ENCODE measurements at regions not wholly inside any gene's neighbourhood (a gene's known extent, or its start where the extent isn't known, plus 50 kb on each side); places are given as distances from the start of the nearest gene placed in this dataset.

DNA sequence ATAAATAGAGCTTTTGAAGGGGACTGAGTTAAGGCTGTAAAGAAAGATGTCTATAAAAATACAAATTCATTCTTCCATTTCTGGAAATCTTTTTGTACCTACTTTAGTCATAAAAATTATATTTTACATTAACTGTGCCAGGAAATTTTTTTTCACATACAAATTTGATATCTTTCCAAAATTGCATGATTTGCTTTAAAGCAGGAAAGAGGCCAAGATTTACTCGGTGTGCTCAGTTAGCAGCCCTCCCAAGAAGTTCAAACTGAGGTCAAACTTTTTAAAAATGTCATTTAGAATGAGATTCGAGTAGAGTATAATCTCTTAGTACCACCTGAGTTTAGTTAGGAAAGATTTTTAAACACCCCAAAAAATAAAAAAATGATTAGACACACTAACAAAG is 173.2 kb upstream of the GRIP1 start:
- no peak for DNase-seq (ENCODE audit: low spot score)

GRCh38 chr12:66852765-66853164 is 173.9 kb upstream of the GRIP1 start:
- DNase-seq (ENCODE audit: low spot score), result no peak

DNA sequence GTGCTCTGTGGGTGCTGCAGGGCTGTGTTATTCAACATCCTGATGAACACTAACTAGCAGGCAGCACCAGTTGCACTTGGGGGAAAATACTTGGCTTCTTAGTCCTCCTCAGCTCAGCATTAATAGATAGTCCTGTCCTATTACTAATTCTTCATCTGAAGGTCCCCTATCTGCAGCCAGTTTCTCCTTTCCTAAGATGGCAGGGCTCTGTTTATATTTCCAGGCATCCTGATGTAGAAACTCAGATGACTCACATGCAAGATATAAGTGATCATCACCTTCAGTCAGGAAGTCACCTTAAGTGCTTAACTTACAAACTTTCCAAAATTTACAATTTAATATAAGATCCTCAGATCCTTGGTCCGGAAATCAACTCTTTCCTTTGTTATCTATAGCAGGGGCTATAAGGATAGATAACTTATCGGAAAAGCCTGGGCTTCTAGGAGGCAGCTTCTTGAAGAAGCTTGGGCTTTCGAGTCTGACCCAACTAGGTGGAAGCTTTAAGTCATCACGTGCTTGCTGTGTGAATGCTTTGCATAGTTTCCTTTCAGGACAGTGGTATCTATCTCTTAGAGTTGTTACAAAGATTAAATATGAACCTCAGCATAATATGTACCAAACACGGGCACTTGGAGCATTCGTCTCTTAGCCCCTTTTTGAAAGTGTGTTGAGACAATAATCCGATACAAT is 181.0 kb upstream of the GRIP1 start:
- DNase-seq (ENCODE audit: low spot score), result no peak

DNA sequence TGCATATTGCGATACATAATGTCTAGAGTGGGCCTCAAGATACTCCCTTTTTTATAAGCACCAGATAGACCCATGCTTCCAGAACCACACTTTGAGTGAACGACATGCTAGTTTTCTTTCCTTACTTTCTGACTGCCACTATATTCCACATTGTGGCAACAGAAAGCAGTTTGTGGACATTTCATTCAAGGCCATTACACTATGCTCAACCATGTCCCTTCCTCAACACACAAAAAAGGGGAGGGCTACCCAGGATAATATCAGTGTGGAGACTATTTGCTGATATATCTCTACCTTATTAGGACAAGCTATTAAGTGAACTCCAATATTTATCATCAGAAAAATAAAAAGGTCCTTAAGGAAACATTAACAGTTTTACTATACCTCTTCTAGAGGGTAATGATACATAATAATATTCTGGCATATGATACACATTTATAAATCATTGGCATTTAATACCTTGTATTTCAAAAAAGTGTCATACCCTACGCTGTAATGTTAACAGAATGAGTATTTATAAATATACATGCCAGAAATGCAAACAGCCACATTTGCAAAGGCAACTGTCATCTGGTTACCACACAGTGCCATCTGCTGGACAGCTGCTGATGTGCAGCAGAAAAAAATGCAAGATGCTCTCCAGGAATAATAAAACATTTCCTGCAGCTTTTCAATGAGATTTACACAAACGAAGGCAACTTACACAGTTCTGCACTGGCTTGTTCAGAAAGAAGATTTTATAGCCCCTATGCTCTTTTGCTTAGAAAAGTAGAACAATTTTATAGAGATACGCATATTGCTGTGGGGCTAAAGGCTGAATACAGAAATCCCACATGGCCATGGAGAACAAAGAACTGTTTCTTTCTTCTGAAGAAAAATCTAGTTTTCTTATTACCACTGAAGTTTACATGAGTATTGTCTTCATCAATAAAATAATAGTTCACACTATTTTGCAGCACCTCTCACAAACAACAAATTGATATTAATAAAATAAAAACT is 182.2 kb upstream of the GRIP1 start:
- peak; percentile 18 for DNase-seq (ENCODE audit: low spot score)

DNA sequence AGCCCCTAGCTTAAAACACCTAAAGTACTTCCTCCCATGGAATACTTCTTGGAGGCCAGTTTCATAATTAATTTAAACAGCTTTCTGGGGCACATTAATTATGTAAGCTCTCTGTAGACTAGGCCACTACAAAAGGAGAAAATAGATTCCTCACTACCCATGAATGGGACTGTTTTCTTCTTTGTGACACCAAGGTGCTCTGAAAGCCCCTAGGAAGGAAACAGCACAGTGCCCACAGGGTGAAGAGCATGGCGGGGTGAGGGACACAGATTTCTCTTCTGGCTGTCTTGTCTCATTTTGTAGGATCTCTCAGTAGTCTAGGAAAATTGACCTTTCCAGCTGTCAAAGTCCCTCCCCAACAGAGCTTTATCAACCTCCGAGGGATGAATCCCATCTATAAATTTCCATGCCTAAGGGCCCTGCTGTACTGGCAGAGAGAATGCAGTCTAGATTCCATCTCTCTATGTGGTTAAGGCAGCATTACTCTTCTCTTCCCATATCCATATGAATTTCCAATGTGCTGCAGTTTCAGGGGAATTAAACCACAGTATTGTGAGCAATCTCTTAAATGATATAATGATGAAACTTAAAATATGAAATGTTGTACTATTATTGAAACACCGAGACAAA is 183.6 kb upstream of the GRIP1 start:
- no peak for DNase-seq (ENCODE audit: low spot score)

DNA sequence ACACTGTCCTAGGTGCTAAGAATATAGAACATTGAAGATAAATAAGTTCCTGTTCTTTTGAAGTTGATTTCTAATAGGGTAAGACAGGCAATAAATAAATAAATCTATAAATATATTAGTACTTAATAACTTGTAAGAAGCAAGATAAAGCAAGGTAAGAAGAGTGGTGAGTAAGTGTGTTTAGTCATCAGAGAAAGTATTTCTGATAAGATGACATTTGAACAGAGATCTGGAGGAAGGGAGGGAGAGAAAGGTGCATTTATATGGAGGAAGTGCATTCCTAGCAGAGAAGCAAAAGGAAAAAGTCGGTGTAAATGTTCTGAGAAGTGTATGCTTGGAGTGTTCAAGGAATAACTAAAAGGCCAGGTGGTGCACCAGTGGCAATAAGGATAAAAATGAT is 184.4 kb upstream of the GRIP1 start:
- DNase-seq (ENCODE audit: low spot score), result no peak

DNA sequence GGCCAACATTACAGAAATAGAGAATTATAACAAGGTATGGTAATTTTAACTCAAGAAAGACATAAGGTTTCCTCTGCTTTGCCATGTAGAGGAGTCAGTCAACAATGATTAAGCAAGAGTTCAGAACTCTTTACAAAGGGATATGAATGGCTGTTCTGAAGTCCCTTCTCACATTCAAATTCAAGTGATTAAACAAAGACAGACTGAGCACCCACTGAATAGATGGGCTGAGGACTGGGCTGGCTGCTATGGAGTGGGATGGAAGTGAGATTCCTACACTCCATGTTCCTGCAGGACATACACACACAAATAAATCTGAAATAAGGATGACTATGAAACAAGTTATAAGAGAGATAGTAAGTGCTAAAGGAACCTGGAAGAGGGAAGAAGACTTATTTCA is 199.0 kb upstream of the GRIP1 start:
- DNase-seq (ENCODE audit: low spot score), result no peak

- no peak for DNase-seq (ENCODE audit: low spot score)
Observed at GRCh38 chr12:66879409-66879808, 200.5 kb upstream of the GRIP1 start.

DNA sequence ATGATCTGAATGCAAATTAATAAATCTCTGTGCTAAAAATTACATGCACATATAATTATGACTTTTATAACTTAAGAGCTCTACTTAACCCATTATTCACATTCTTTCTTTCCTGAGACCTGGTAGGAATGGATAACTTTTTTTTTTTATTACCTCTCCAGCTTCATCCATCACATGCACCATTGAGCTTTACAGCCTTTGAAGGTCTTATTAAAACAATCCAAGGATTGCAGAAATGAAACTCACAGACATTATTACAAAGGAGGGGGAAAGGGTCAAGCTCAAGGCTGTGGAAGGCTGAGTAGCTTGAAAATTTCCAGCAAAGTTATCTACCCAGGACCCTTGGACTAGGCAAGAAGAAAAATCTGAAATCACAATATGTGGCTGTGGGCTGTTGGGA is 202.5 kb upstream of the GRIP1 start:
- no peak for DNase-seq (ENCODE audit: low spot score)

DNA sequence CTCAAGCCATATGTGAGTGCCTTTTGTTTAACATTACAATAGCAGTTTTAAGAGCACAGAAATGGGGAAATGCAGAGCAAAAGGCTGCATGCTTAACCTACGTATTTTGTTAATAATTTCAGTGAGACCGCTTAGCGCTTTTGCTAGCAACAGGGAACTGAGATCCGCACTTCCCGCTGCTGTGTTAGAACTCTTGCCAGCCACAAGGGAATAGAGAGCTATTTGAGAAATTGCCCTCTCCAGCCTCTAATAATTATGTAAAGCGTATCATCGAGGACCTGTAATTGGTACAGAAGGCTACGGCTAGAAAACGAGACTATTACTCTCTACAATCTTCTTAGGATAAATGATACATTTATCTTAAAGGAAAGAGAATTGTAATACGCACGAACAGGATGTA is 205.2 kb upstream of the GRIP1 start:
- DNase-seq (ENCODE audit: low spot score), result no peak

GRCh38 chr12:66885115-66885875 is 206.4 kb upstream of the GRIP1 start:
- no peak for DNase-seq (ENCODE audit: low spot score)

DNA sequence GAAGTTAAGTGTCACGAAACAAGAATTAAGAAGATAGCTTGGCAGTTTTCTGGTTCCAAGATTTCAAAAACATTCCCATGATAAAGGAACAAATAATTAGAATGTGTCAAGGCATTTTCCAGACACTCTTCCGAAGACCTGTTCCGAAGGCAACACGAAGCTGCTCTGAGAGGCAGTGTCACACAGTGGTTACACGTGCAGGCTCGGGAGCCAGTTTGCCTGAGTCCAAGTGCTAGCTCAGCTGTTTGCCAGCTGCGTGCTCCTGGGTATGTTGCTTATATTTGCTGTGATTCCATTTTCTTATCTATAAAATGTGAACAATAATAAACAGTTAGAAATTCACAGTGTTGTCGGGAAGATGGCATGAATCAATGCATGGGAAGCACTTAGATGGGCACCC is 217.9 kb upstream of the GRIP1 start:
- DNase-seq (ENCODE audit: low spot score), result no peak

DNA sequence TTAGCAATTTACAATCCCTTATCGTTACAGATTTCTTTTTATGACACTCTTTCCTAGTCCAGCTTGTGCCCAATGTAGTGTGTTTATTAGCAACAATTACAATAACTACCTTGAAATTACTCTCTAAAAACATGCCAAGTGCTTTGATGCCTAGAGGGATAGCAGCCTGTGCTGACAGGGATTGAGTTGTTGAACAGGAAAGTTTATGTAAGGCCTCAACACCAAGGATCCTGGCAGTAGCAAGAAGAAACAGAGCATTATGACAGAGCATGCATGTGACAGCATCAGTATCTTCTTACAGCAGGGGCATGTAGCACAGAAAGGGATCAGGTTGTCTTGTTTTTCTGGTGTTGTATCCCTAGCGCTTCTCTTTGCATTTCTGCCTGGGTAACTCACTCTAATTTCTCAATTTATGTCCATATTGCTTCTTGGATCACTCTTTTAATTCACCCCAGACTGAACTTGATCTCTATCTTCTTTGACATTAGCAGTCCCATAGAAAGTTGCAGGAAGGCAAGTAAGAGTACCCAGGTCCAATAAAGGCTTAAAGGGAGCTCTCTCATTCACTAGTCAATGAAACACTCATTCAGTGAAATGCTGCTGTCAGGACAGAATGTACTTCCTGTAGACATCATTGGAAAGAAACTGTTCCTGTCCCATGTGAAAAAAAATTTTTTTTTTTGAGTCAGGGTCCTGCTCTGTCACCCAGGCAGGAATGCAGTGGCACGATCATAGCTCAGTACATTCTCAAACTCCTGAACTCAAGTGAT is 220.0 kb upstream of the GRIP1 start:
- DNase-seq (ENCODE audit: low spot score), result no peak

DNA sequence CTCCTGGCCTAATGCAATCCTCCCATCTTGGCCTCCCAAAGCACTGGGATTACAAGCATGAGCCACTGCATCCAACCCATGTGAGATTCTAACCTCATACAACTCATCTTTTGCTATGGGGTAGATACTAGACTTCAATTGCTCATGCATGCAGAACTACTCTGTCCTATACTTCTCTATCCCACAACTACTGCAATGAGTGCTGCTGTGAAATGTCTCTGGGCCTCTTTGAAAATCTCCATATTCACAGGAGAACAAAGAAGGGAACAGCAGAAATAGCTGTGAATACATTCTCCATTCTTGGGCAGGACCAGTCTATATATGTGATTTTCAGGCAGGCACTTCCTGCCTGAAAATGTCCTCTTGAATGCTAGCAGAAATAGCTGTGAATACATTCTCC is 220.7 kb upstream of the GRIP1 start:
- no peak for DNase-seq (ENCODE audit: low spot score)

GRCh38 chr12:66900616-66901015 is 221.7 kb upstream of the GRIP1 start:
- no peak for DNase-seq (ENCODE audit: low spot score)

DNA sequence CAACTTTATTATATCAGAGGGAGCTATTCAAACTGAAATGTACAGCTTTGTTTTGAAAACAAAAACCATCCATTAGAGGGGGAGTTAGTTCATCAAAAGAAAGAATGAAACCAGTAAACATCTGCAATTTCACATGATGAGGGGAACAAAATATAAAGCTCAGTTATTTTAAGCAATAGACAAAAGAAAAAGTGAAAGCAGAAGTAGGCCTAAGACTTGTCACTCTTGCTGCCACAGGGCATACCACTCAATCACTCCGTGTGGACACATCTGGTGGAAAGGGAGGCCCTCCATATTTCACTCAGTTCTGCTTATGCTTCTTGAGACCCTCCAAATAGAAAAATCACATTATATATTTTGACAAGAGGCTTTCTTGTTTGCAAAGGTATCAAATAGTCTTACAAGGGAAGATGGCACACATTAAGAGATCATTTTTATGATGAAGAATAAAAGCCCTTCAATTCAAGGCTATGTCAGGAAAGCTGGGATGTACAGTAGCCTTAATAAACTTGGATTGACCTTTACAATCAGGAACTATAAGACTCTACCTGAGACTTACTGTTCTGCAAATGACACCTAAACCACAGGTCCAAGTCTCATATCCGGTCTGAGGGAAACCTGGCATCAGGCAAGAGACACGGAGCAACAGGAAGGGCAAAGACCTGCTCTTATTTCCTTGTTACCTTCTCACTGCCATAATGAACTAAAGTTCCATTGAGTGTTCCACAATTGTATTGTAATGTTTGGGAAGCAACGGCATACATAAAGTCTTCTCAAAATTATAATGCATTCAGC is 222.5 kb upstream of the GRIP1 start:
- no peak for DNase-seq (ENCODE audit: low spot score)

- no peak for DNase-seq (ENCODE audit: low spot score)
Observed at GRCh38 chr12:66902020-66902419, 223.1 kb upstream of the GRIP1 start.

DNA sequence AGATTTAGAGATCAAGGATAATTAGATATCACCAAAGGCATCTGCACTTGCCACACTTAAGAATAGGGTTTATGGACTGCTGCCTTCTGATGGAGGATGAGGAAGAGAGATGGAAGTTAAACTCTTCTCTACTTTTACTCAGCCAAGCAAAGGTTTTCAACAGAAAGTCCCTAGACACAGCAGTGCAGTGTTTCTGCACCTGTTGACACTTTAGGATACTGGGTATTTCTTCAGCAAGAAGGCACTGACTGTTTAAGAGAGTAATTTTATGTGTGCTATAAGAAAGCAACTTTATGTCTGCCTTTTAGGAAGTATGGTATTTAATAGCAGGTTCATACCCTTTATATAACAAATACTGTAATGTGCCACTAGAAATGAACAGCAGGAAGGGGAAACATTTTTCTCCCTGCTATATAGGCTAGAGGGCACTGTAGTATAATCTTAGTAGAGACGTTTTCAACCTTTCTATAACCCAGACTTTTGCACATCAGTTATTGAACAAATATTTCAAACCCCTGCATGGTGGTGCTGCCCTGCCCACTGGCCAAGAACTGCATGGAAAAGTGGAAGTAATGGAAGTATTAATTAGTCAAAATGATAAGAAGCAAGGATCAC is 225.0 kb upstream of the GRIP1 start:
- DNase-seq (ENCODE audit: low spot score), result no peak

DNA sequence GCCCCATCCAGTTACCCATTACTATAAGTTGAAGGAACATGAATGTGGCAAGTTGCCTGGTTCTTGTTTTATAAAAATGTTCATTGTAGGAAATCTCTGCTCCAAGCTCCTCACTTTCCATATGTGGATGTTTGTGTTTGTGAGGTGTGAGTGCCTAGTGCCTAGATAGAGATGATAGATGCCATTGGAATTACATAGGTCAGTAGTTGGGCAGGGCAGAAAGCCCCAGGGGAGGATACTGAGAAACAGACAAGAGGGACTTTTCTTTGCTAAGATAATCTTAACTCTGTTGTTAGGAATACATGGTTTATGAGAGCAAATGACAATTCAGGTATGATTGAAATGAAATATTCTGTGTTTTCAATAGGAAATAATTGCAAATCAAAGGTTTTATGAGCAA is 226.3 kb upstream of the GRIP1 start:
- DNase-seq (ENCODE audit: low spot score), result no peak

Measured in A172 (cell line).